Stimulated activated CD4-positive, alpha-beta T cell treated with anti-CD3 and anti-CD28 coated beads, TNF-alpha, amount 100 ng/mL, for 4 hours (primary cell): ENCODE measurements at regions not wholly inside any gene's neighbourhood (a gene's known extent, or its start where the extent isn't known, plus 50 kb on each side); places are given as distances from the start of the nearest gene placed in this dataset.
A peak's percentile ranks its signal among the peaks of the same experiment; 100 is the strongest.
"Not testable (repeated sequence)": the region's sequence is repeated elsewhere in the genome, so short reads cannot be mapped to it uniquely, and the experiment has no call there.

Experiments
- DNase-seq, 3 experiments: peaks; one replicate each; pipeline ENCODE4 v3.0.0-alpha.2; 2020; ENCODE audit warnings: low read depth in 3 of 3

DNA sequence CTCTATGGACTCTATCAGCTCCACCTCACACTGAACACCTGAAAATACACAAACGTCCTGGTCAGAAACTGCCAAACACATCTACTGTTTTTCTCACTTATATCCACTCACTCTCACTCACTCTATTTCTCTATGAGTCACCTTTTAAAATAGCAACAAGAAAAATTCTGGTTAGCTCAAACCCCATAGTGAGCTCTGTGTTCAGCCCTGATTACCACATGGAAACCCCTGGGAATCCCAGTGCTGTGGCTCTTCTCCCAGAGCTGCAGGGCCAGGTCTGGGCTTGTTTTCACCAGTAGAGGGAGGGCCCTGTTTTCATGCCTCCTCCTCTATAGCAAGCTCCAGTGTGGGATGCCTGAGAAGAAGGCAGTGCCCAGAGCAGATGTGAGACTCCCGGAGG lies 1126.1 kb downstream of the TMEM121 start:
- no peak for DNase-seq

DNA sequence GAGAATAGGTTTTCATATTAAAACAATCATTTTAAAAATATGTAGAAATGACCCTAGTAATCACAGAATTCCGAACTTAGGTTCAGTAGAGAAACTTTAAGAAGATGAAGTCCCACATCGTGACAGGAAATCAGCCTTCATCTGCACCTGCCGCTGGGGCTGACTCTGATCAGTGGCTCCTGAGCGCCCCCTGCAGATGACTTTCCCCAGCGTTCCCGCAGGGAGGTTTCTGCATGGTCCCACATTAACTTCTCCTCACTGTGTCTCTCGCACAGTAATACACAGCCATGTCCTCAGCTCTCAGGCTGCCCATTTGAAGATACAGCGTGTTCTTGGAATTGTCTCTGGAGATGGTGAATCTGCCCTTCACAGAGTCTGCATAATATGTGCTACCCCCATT lies 1131.1 kb downstream of the TMEM121 start:
- DNase-seq: peak in 2 of 3 experiments; percentile 11 to 24

DNA sequence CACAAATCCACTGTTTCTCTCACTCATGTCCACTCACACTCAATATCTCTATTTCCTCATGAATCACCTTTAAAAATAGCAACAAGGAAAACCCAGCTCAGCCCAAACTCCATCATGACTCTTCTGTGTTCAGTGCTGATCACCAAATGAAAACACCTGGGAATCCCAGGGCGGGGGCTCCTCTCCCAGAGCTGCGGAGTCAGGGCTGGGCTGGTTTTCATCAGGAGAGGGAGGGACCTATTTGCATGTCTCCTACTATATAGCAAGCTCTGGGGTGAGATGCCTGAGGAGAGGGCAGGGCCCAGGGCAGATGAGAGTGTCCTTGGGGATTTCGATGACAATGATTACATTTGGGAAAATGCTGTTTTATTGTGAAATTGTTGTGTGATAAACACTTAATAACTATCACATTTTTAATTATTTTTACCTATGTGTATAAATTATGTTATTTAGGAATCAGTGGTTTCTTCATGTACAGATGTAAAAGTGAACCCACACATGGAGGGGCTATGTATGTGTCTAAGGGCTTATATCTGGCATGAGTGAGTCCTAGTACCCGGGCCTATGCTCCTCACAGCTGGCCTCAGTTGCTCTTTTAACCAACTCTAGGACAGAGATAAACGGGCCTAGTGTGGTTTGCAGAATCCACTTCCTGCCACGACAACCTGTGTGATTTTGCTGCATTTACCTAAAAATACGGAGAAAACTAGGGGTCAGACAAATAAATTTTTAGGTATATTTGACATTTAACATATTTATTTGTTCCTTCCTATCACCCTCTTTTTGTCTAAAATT lies 1131.9 kb downstream of the TMEM121 start:
- not testable (repeated sequence) for DNase-seq

DNA sequence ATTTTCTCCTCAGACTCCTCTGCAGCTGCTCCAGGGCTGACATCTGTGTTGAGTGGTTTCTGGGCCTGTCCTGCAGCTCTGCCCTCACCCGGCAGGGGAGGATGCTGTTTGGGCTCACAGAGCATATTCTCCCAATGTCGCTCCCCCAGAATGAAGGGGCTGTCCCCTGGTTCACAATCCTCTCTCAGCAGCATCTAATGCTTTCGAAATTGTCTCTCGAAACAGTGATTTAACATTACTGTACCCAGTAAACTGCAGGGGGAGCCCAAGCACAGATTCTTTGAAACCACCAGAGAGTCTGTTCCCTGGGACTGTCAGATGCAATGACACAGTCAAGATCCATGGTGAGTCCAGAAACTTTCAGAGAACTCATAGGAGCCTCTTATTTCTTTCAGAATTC lies 1135.2 kb downstream of the TMEM121 start:
- DNase-seq: peak in 2 of 3 experiments; percentile 13 to 19

DNA sequence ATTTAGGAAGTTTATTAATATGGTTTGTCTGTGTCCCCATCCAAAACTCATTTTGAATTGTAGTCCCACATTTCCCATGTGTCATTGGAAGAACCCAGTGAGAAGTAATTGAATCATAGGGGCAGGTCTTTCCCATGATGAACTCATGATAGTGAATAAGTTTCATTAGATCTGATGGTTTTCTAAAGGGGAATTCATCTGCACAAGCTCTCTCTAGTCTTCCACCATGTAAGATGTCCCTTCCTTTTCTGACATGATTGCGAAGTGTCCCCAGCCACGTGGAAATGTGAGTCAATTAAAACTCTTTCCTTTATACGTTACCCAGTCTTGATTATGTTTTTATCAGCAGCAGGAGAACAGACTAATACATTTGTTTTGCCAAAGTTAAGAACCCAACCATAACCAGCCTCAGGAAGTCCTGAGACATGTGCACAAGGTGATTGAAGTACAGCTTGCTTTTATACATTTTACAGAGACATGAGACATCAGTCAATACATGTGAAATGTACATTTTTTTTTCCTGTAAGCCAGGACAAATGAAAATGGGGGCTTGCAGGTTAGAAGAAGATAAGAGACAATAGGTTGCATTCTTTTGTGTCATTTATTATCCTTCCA lies 1136.7 kb downstream of the TMEM121 start:
- DNase-seq: no peak

DNA sequence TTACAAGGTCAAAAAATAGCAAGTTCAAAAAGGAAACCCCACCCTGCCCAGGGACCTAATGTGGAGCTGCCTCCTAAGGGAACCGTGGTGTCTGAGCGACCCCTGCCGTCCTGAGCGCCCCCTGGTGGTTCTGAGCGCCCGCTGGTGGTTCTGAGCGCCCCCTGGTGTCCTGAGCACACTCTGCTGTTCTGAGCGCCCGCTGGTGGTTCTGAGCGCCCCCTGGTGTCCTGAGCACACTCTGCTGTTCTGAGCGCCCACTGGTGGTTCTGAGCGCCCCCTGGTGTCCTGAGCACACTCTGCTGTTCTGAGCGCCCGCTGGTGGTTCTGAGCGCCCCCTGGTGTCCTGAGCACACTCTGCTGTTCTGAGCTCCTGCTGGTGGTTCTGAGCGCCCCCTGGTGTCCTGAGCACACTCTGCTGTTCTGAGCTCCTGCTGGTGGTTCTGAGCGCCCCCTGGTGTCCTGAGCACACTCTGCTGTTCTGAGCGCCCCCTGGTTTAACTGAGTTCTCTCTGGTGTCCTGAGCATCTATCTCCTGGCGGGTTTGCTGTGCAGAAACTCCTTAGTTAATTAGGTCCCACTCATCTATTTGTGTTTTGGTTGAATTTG lies 1137.5 kb downstream of the TMEM121 start:
- DNase-seq: peak; percentile 26 to 40 (median 31)

GRCh38 chr14:106665814-106666213 lies 1139.4 kb downstream of the TMEM121 start:
- DNase-seq: no peak

GRCh38 chr14:106666341-106666740 lies 1140.0 kb downstream of the TMEM121 start:
- no peak for DNase-seq

GRCh38 chr14:106670011-106670410 lies 1143.6 kb downstream of the TMEM121 start:
- no peak for DNase-seq

- DNase-seq: not testable (repeated sequence)
Observed at GRCh38 chr14:106674093-106674492, 1147.7 kb downstream of the TMEM121 start.

DNA sequence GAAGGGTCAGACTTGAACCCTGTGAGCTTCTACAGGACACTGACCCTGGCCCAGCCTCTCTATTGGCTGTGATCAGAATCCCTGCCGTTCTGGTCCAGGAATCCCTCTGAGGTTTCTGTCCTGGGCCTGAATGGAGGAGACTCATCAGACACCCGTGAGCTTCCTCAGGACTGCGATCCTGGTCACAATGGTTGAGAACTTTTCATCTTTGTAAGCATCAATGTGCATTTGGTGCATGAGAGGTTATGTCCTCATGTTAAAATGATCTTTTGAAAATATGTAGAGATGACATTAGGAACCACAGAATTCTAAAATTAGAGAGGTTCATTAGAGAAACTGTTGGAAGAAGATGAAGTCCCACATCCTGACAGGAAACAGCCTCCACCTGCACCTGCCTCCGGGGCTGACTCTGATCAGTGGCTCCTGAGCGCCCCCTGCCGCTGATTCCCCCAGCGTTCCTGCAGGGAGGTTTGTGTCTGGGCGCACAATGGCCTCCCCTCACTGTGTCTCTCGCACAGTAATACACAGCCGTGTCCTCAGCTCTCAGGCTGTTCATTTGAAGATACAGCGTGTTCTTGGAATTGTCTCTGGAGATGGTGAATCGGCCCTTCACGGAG lies 1148.2 kb downstream of the TMEM121 start:
- not testable (repeated sequence) for DNase-seq

GRCh38 chr14:106675716-106676115 lies 1149.3 kb downstream of the TMEM121 start:
- DNase-seq: not testable (repeated sequence)

- DNase-seq: no peak
Observed at GRCh38 chr14:106679776-106680175, 1153.4 kb downstream of the TMEM121 start.

DNA sequence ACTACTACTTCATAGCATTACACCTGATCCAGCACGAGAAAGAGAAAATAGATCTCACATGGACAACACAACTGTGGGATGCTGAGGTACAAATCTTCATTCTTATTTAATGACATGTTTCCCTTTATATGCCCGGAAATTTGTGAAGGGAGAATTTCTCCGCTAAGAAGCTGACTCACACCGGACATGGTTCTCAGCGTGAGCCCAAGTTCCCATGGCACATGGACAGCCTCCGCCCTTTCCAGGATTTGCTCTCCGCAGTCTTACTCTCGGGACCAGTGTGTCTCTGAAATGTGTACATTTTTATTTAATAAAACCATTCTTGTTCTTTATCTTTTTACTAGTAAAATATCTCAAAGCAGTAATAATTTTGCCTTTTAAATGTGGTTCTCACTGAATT lies 1154.8 kb downstream of the TMEM121 start:
- no peak for DNase-seq

- no peak for DNase-seq
Observed at GRCh38 chr14:106681568-106681967, 1155.2 kb downstream of the TMEM121 start.

DNA sequence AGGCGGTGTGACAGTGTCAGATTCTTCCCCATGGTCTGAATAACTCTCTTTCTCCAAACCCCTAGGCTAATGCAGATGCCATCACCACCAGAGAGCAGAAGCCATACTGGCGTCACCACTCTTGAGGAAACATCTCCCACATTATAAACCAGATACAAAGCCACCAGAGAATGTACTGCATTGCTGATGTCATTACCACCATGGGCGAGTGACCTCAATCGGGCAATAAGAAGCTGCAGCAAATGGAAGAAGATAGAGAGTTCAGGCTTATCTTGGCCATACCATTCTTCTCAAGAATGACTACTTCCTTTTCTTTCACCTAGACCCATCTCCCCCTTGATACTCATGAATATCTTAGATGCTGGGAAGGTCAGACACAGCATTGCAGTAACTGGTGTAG lies 1157.2 kb downstream of the TMEM121 start:
- DNase-seq: no peak

- DNase-seq: no peak
Observed at GRCh38 chr14:106686533-106686932, 1160.2 kb downstream of the TMEM121 start.

GRCh38 chr14:106690333-106690891 lies 1164.0 kb downstream of the TMEM121 start:
- no peak for DNase-seq

DNA sequence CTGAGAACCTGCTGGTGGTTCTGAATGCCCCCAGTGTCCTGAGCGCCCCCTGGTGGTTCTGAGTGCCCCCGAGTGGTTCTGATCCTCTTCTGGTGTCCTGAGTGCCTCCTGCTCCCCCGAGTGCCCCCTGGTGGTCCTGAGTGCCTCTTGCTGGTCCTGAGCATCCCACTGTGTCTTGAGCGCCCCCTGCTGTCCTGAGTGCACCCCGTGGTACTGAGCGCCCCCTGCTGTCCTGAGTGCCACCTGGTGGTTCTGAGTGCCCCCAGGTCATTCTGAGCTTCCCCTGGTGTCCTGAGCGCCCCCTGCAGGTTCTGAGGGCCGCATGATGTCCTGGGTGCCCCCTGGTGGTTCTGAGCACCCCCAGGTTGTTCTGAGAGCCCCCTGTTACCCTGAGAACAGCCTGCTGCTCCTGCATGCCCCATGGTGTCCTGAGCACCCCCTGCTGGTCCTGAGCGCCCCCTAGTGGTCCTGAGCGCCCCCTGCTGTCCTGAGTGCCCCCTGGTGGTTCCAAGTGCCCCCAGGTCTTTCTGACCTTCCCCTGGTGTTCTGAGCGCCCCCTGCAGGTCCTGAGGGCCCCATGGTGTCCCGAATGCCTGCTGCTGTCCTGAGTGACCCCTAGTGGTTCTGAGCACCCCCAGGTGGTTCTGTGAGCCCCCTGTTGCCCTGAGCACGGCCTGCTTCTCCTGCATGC lies 1165.4 kb downstream of the TMEM121 start:
- DNase-seq: peak in 1 of 3 experiments; percentile 10

GRCh38 chr14:106694638-106695393 lies 1168.4 kb downstream of the TMEM121 start:
- peak; percentile 35 to 44 (median 43) for DNase-seq
